Glomerular visceral epithelial cell (primary cell): ENCODE measurements at regions not wholly inside any gene's neighbourhood (a gene's known extent, or its start where the extent isn't known, plus 50 kb on each side); places are given as distances from the start of the nearest gene placed in this dataset.

ENCODE experiments used
- DNase-seq: peaks from one replicate; pipeline ENCODE4 v3.0.0-alpha.2; 2016; ENCODE audit errors: extremely low spot score

DNA sequence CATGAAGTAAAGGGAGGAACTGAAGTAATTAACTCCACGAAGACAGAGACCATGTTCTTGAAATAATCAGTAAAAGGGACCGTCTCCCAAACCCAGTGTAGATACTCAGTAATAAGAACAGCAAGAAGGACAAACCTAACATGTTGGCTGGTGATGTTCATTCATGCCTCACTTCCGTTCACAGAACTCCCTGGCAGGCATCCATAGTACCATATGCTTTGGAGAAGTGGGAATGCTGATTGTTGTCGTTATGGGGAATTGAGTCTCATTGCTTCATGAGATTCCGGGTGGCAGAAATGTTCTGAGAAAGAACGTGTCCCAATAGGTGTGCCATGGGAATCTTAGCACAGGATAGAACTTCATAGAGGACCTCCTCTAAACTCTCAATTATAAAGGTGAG, 452.3 kb downstream of the ZSWIM6 start:
- DNase-seq = no peak

DNA sequence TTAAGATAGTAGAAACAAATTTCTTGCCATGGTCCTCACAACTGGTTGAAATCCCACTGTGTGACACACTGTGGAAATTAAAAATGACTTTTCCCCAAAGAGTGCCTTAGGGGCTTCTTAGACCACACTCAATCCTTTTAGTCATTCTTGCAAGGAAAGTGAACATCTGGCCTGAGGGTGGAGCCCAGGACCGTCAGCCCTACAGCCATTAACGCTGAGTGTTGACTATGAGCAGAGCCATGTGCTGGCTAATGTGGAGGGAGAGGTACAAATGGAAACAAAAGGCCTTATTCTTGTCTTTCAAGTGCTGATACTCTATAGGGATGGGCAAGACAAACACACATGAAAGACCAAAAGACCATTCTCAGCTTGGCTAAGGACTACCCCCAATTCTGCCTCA, 456.5 kb downstream of the ZSWIM6 start:
- no peak for DNase-seq

DNA sequence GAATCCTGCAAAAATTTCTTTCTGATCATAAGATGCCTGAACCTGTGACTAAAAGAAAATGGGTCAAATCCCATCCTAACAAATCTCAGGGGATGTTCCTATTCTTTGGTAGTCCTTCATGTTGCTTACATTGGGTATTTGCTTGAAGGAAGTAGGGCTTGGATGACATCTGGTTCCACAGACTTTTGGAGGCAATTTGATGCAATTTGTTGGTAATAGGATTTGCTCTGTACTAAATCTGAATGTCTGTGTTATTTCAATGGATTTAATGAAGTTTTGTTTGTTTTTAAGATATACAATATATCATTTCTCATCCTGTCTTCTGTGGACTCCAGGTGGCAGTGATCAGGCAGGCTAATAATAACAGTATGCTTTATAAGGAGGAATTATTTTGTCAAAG, 457.9 kb downstream of the ZSWIM6 start:
- no peak for DNase-seq

DNA sequence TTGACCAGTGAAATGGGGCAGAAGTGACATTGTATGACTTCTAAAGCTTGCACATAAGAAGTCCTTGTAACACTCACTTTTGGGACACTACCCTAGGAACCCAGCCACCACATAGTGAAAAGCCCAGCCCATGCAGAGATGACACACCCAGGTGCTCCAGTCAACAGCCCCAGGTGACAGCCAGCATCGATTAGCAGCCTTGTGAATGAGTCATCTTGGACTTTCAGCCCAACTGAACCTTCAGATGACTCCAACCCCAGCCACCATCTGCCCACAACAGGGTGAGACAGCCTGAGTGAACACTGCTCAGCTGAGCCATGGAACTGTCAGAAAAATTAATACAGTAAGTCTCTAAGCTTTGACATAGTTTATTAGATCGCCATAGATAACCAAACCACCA, 458.6 kb downstream of the ZSWIM6 start:
- DNase-seq = peak; percentile 7

DNA sequence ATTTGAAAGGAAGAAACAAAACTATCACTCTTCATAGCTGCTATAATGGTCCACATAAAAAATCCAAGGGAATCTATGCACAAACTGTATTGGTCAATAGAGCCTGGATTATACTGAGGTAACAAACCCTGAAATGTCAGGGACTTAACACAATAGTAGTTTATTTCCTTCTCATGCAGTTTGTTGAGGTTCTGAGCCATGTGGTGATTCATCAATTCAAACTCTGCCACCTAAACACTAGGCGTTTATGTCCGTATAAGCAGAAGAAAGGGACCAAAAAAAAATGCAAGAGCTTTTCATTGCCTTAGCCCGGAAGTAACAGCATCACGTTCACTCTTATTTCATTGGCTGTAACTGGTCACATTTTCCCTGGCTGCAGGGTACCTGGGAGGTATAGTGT, 464.7 kb downstream of the ZSWIM6 start:
- DNase-seq = no peak

DNA sequence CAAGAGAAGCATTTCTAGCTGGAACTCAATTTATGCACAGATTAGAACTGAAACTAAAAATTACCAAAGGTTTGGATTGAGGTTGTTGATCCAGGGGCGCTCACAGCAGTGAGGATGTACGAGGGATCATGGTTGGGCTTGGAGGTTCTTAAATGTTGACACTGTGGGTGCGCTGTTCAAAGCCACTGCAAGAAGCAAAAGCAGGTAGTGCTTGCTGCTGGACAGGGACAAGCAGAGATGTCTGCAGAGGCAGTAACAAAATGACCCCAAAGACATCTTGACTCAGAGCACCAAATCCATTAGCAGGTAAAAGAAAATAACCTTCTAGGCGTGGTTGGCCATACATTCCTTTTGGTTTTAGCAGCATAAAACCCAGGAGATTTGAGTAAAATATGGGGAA, 468.4 kb downstream of the ZSWIM6 start:
- no peak for DNase-seq

DNA sequence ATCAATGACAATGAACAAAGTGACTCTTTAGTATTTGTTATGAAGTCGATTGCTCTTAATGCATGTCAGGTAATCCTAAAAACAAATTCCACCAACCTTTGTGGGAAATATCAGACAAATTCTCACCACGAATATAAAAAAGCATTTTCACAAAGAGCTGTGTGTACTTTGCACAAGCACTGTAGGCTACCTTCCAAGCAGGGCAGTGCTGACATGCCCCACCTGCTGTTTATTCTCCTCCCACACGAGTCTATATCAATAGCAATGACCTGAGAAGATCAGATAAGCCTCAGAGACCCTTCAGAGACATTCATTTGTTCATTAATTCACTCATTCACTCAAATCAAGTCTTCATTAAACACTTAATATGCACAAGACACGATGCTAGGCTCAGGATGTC, 469.1 kb downstream of the ZSWIM6 start:
- no peak for DNase-seq

DNA sequence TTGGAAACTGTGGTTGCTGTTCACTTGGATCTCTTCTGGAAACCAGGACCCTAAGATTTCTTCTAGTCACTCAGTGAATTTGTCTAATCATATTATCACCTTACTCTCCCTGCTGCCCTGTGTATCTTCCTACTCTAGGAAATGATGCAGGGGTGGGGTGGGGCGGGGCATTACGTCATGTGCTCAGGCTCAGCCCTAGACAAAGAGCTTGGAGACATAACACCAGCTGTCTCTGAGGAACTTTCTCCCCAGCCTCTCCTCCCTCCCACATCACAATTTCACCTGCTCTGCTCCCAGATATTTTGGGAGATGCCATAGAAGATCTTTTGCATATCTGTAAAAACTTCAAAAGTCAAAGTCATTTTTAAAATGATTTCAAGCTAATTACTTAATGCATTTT, 470.4 kb downstream of the ZSWIM6 start:
- DNase-seq = no peak

DNA sequence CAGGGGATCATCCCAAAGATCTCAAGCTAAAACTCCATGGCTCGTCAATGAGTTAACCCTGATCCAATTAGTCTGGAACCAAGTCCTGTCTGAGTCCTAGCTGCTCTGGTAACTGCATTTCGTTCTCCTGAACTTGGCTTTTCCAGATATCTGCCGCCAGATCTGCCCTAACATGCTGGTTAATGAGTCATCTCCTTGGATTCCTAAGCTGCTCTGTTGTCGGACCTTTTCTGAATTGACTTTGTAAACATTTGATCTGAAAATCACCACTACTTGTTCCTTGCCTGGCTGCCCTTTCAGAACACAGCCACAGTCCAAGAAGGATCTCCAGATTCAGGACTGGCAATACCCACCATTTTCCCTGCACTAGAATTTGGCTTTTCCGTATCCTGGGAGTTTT, 473.0 kb downstream of the ZSWIM6 start:
- peak; percentile 76 for DNase-seq

DNA sequence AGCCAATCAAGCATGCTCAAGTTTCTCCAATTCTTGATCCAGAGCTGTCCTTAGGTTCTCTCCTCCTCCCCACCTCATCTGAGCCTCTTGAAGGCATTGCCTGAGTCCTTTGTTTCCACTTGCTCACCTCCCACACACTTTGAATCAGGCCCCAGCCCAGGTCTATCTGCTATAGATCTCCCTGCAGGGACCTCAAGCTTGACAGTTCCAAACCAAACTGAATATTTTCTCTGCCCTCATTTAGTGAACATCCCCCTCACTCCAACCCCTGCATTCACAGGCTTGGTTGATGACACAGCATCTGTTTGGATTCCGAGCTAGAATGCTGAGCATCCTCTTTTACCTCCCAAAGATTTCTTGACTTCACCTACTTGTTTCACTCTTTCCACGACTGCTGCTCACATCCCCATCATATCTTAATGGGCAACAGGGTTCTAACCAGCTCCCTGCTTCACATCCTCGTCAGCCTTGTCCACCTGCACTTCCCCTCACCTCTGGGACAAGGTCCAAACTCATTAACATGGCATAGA, 474.5 kb downstream of the ZSWIM6 start:
- no peak for DNase-seq

DNA sequence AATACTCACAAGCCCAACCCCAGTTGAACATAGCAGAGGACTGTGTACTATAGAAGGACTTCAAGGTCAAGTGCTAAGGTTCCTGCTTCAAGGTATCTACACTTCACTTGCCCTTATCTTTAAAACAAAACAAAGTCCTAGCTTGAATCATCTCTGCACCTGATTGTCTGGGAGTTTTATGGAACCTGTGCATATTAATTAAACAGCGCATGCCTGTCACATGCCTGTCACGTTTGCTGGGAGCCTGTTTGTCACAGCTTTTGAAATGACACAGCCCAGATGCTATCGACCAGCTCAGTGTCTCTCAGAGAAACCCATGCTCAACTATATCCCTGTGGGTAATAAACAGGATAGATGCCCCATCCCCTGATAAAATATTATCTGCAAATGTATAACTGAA, 476.0 kb downstream of the ZSWIM6 start:
- no peak for DNase-seq

DNA sequence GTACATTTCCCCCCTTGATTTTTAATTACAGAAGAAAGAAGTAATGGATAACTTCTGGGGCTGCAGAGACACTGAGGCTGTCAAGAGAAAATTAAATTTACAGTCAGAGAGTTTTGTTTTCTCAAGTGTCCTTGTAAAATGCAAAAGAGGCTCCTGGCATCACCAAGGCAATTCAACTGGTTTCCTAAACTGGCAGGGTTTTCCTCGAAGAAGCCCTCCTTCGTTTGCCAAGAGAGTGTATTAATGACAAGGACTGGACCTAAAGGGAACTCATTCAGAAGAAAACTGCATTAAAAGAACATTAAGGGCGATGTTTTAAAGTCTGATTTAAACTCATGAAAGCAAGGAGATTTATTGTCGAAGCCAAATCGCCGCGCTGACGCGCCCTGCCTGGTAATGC, 476.9 kb downstream of the ZSWIM6 start:
- no peak for DNase-seq

DNA sequence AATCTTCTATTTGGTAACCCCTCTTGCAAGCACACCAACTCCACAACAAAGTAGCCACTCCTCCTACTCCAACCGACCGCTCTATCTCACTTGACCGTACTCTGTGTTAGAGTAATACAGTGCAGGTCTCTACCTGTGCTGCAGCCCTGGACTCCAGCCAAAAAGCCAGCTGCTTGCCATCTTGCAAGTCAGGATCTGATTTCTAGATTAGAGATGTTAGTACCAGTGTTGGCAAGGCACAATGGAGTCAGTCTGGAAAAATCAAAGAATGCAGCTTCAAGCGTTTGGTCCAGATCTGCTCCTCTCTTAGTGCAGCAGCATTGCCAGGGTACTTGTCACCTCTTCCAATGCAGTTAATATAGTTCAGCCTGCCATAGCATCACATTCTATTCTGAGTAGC, 477.6 kb downstream of the ZSWIM6 start:
- DNase-seq = no peak

DNA sequence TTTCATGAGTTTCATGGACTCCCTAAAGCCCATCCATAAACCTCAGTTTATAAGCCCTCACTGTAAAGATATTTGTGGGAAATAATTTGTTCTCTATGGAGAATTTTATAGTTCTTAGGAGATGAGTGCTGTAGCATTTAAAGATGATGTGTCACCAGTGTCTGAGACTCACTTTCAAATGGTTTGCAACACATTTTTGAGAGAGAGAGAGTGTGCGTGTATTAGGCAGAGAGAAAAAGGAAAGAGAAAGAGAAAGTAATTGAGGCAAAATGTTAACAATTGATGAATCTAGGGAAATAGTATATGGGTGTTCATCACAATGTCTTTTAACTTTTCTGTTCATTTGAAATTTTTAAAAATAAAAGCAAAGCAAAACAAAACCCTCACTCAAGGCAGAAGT, 479.0 kb downstream of the ZSWIM6 start:
- DNase-seq = peak; percentile 6

DNA sequence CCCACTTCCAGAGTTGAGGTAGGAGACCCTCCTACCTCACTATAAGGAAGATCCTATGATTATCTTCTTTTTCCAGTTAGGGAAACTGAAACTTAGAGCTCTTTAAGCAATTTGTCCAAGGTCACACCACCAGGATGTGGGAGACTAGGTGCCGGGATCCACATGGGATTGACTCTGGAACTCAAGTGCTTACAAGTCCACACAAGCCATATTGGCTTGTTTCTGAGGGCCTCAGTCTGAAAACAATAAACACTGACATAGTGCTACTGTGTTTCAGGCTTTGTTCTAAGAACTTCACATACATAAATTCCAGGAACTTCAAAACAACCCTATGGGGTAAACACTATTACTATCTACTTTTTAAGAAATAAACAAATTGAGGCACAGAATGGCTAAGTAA, 481.3 kb downstream of the ZSWIM6 start:
- no peak for DNase-seq

DNA sequence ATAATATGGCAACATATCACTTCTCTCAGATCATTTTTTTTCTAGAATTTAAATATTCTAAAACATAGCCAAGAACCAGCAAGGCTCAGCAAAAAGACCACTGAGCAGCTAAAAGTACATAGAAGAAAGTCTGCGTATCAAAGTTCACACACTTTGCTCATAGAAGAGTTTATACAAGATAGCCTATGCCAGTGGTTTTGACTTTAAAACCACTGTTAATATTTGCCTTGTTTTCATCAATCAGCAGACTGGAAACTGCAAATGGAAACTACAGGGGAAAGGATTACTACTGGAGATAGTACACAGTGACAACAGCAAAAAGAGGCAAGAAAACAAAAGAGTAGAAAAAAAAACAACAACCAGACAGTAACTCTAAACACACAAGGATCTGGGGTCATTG, 483.3 kb downstream of the ZSWIM6 start:
- DNase-seq = no peak

DNA sequence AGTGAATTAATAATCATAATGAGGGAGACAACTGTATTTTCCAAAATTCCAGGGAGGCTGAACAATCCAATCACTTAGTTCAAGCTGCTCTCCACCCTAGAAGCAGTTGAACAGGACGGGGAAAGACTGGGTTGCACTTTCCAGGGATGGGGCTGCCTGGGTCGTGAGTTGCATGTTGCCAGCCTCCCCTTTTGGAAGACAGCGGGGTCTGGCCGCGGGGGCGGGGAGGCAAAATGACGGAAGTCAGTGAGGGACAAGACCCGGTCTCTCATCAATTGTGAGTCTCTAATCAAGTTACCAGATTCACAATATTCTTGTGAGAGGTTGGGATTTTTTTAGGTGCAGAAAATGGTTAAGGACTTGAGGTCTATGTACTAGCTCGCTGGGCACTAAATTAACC, 484.1 kb downstream of the ZSWIM6 start:
- DNase-seq = no peak

DNA sequence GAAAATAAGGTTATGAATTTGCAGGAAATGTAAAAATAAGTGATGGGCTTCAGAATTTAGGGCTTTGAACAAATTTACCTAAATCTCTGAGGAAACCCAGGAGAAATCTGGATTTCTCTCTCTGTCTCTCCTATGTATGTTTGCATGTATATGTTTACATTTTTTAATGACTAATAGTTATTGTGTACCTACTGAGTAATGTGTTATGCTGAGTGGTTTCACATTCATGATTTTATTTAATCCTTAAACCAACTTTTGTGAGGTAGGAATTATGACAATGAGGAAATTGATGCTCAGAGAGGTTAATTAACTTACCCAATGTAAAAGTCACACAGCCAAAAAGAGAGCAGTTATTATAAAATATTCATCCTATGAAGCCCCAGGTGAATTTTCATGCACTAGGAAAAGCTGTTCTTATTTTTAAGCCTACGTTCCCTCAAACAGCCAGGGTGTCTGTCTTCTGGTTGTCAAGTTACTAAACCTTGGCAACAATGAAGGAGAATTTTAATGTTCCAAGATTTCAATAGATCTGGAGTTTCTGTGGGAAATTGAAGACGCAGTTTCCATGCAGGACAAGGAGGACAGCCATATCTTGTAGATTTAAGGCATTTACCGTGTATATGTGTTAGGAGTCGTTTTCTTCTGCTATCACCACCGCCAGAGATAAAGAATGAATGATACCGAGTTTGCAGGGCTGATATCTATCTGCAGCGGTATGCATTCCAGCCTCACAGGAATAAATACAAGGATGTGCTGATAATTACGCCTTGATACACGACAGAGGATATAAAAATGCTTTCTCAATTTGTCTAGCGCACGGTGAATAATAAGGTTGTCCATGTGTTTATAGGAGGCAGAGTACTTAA, 484.8 kb downstream of the ZSWIM6 start:
- no peak for DNase-seq

DNA sequence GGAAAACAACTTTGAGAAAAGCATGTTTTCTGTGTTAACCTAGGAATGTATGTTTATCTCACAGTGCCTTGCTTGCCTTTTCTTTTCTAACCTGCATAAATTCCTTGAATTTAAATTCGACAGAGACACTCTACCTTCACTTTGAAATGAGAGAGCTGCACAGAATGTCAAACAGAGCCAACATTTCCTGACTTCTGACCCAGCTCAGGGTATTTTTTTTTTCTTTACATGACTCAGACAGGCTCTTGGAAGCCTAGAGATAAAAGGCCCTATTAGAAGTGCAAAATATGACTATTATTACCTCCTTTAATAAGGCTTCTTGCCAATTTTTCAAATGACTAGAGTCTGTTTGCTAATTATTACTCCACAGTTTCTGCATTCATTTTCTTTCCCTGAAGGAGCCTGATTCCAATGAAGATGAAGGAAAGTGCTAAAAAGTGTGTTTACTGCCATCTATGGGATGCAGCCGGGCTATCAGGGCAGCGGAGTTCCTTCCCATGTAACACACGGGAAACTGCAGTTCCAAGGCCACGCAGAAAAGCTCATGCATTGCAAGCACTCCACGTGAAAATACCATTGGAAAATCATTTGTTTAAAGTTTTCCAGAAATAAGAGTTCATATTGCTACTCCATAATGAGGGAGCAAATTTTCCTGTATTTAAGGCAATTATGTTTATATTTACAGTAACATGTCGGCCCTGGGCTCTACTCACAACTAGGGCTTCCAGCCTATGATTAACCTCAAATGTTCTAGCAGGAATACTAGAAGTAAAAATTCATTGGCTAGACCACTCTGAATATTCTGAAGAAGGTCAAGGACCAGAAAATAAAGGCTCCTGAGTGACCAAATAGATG, 485.6 kb downstream of the ZSWIM6 start:
- peak; percentile 63 for DNase-seq

DNA sequence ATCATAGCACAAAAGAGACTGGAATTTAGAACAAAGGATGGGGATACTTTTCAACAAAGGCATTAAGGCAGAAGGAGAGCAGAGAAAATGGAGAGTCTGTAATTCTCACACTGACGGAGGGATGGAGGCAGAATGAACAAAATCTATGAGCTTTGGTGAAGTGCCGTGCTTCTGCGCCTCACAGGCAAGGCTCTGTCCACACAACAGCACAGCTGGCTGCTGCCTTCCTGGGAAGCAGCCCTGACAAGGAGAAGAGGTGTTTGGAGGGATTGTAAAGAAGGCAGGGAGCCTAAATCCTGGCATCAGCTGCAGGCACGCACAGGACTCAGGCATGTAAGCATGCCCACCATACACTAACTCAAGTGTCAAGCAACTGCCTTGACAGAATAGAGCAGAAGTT, 485.2 kb upstream of the KIF2A start:
- DNase-seq = no peak

DNA sequence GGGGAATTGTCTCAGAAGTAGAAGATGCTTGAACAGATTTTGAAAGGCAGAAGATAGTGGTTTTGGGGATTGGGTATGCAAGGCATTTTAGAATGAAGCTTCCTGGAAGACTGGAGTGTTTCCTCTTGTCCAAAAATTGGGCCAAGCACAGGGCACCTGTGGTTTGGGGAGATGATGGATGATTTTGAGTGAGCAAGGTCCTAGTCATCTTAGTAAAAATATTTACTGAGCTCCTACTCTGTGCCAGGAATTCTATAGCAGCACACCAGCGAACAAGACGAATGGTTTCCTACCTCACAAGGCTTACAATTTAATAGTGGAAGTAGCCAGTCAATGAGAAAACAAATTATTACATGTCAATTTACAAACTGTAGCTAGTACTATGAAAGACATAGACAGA, 484.4 kb upstream of the KIF2A start:
- no peak for DNase-seq

DNA sequence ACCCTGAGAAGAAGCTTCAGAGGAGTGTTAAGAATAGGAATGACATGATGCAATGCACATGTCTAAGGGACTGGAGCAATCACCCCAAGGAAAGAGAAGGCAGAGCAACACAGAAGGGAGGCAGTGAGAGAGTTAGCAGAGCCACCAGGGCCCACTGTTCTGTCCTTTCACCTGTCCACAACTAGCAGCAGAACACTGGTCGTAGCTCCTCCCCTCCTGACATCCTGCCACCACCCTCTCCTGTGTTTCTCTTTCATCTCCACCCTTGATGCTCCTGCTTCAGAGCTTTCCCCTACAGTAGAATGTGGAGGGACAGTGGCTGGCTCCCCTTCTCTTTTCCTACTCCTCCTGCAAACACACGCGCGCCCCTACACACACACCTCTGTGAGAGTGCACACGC, 483.4 kb upstream of the KIF2A start:
- DNase-seq = peak; percentile 25

DNA sequence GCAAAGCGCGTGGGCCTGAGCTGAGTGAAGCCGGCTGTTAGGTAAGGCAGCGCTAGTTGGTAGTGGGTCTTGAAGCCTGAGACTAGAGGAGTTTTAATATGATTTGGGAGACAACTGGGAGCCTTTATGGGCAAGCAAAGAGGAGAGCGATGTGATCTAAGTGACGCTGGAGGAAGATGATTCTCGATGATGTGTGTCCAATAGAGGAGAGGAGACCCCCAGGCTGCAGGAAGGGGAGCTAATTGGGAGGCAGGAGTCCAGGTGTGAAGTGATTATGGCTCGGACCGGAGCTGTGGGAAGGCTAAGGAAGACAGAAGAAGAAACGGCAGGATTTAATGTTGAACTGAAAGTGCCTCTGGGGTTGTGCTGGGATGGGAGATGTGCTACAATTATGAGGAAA, 482.9 kb upstream of the KIF2A start:
- DNase-seq = no peak
